H1 (cell line): ENCODE measurements at regions not wholly inside any gene's neighbourhood (a gene's known extent, or its start where the extent isn't known, plus 50 kb on each side); places are given as distances from the start of the nearest gene placed in this dataset.

Source experiments
- ATF3 ChIP-seq: IDR thresholded peaks from 2 replicates; pipeline ENCODE4 v1.6.1; 2011; ENCODE audit warnings: low read depth, mild to moderate bottlenecking, low read length; ENCODE audit not compliant: insufficient read depth
- CTCF ChIP-seq, 3 experiments: IDR thresholded peaks; 1 replicate in 2 of 3; 2 replicates in 1 of 3; pipeline versions ENCODE4 v1.5.1 to v1.6.1; 2011; ENCODE audit warnings: low read length in 3 of 3, mild to moderate bottlenecking in 3 of 3, inconsistent platforms in 2 of 3, low read depth in 1 of 3, moderate library complexity in 1 of 3; ENCODE audit not compliant: insufficient read depth in 1 of 3; ENCODE audit errors: control extremely low read depth in 1 of 3
- HDAC6 ChIP-seq: IDR thresholded peaks from one replicate; pipeline ENCODE4 v1.7.1; 2012; ENCODE audit warnings: low read depth, mild to moderate bottlenecking, inconsistent platforms, low read length, moderate library complexity
- MAX ChIP-seq: IDR thresholded peaks from 2 replicates; pipeline ENCODE4 v1.6.1; 2012; ENCODE audit warnings: inconsistent platforms
- RFX5 ChIP-seq: IDR thresholded peaks from 2 replicates; pipeline ENCODE4 v1.6.1; 2011; ENCODE audit warnings: low read depth, low read length, improper control_type of control experiment, borderline replicate concordance
- TAF1 ChIP-seq: IDR thresholded peaks from 2 replicates; pipeline ENCODE4 v1.6.1; 2011; ENCODE audit warnings: mild to moderate bottlenecking, low read depth, low read length
- USF2 ChIP-seq: IDR thresholded peaks from 2 replicates; pipeline ENCODE4 v1.6.1; 2011; ENCODE audit warnings: low read length, improper control_type of control experiment
- YY1 ChIP-seq: IDR thresholded peaks from 2 replicates; pipeline ENCODE4 v1.6.1; 2011; ENCODE audit warnings: low read depth, mild to moderate bottlenecking, low read length
- ZNF274 ChIP-seq: IDR thresholded peaks from 2 replicates; pipeline ENCODE4 v1.7.0; 2012; ENCODE audit warnings: low read length, borderline replicate concordance; ENCODE audit errors: extremely low read depth

- TF ChIP-seq USF2, result no peak
- no peak for TF ChIP-seq ZNF274
- TF ChIP-seq ATF3, result no peak
- TF ChIP-seq YY1, result no peak
- TF ChIP-seq TAF1, result no peak
- TF ChIP-seq CTCF (IDR thresholded peaks at IDR 0.05; ENCODE audit: control extremely low read depth in 1 of 3, insufficient read depth in 1 of 3, low read depth in 1 of 3, low read length in 3 of 3), result no peak
- no peak for TF ChIP-seq HDAC6
- no peak for TF ChIP-seq MAX
- TF ChIP-seq RFX5, result no peak
Measured at GRCh38 chr10:78875932-78876331, 192.8 kb upstream of the ZMIZ1 start.
